SH-SY5Y (cell line): ENCODE measurements at regions not wholly inside any gene's neighbourhood (a gene's known extent, or its start where the extent isn't known, plus 50 kb on each side); places are given as distances from the start of the nearest gene placed in this dataset.

Source experiments
- GATA2 ChIP-seq: IDR thresholded peaks from 2 replicates; pipeline ENCODE4 v1.6.1; 2011; ENCODE audit warnings: mild to moderate bottlenecking, low read depth, low read length
- GATA3 ChIP-seq: IDR thresholded peaks from 2 replicates; pipeline ENCODE4 v1.6.1; 2011; ENCODE audit warnings: low read depth, mild to moderate bottlenecking, low read length, moderate library complexity

- no peak for TF ChIP-seq GATA3
- no peak for TF ChIP-seq GATA2
Observed at GRCh38 chr2:23302591-23302990, 82.4 kb upstream of the KLHL29 start.
